WERI-Rb-1 (cell line): ENCODE measurements at regions not wholly inside any gene's neighbourhood (a gene's known extent, or its start where the extent isn't known, plus 50 kb on each side); places are given as distances from the start of the nearest gene placed in this dataset.

Experiments
- DNase-seq: peaks from one replicate; pipeline ENCODE4 v3.0.0-alpha.2; 2020
- H3K27ac ChIP-seq: fragments of 250-450 bp; sonication (Bioruptor Pico); 2 replicates; pipeline ENCODE4 v1.5.1; 2020; ENCODE audit warnings: mild to moderate bottlenecking, moderate library complexity
- H3K27me3 ChIP-seq: fragments of 250-450 bp; sonication (Bioruptor Pico); 2 replicates; pipeline ENCODE4 v1.5.1; 2021; ENCODE audit warnings: mild to moderate bottlenecking, low read depth, moderate library complexity; ENCODE audit not compliant: insufficient read depth, severe bottlenecking
- H3K36me3 ChIP-seq: fragments of 250-450 bp; sonication (Bioruptor Pico); 2 replicates; pipeline ENCODE4 v1.5.1; 2020; ENCODE audit warnings: mild to moderate bottlenecking, moderate library complexity
- H3K4me3 ChIP-seq: 2 replicates; pipeline ENCODE4 v1.5.1; 2011; ENCODE audit warnings: low read depth, mild to moderate bottlenecking, control low read depth, low read length
- H3K9me3 ChIP-seq: fragments of 250-450 bp; sonication (Bioruptor Pico); 2 replicates; pipeline ENCODE4 v1.5.1; 2021; ENCODE audit warnings: mild to moderate bottlenecking, moderate library complexity; ENCODE audit not compliant: severe bottlenecking
- CTCF ChIP-seq: IDR thresholded peaks from 2 replicates; pipeline ENCODE4 v1.5.1; 2011; ENCODE audit warnings: low read depth, mild to moderate bottlenecking, control low read depth, inconsistent platforms, low read length

- DNase-seq = peak; percentile 78
- H3K4me3 ChIP-seq = no peak overlapping the region
Observed at GRCh38 chr4:23368081-23368697, 521.7 kb downstream of the PPARGC1A start.

GRCh38 chr4:23366557-23366906 is 523.3 kb downstream of the PPARGC1A start:
- H3K27ac ChIP-seq = no peak overlapping the region
- no peaks in the 10 kb centered on the region for H3K9me3 ChIP-seq
- no peak overlapping the region for H3K4me3 ChIP-seq
- DNase-seq = no peak
- no peaks in the 10 kb centered on the region for H3K36me3 ChIP-seq
- H3K27me3 ChIP-seq = no peaks in the 10 kb centered on the region
- TF ChIP-seq CTCF = no peak

More at GRCh38 chr4:23368081-23368697, 521.7 kb downstream of the PPARGC1A start:
- Histone ChIP-seq H3K27ac (no peak overlapping the region), H3K36me3 (no peaks in the 10 kb centered on the region), H3K27me3 (no peaks in the 10 kb centered on the region), H3K9me3 (no peaks in the 10 kb centered on the region)
- peak; percentile 82 for TF ChIP-seq CTCF

- no peak for TF ChIP-seq CTCF
- Histone ChIP-seq H3K4me3 (no peak overlapping the region), H3K9me3 (no peaks in the 10 kb centered on the region), H3K36me3 (no peaks in the 10 kb centered on the region), H3K27me3 (no peaks in the 10 kb centered on the region), H3K27ac (no peak overlapping the region)
- no peak for DNase-seq
Observed at GRCh38 chr4:23365871-23366556, 523.8 kb downstream of the PPARGC1A start.

- no peaks in the 10 kb centered on the region for H3K9me3 ChIP-seq
- H3K4me3 ChIP-seq = no peak overlapping the region
- DNase-seq = no peak
- H3K36me3 ChIP-seq = no peaks in the 10 kb centered on the region
- no peak for TF ChIP-seq CTCF
- H3K27me3 ChIP-seq = no peaks in the 10 kb centered on the region
- H3K27ac ChIP-seq = no peak overlapping the region
Observed at GRCh38 chr4:23365086-23365485, 524.8 kb downstream of the PPARGC1A start.

- no peaks in the 10 kb centered on the region for H3K9me3 ChIP-seq
- no peak overlapping the region for H3K27ac ChIP-seq
- no peak overlapping the region for H3K4me3 ChIP-seq
- TF ChIP-seq CTCF = no peak
- no peaks in the 10 kb centered on the region for H3K27me3 ChIP-seq
- DNase-seq = no peak
- H3K36me3 ChIP-seq = no peaks in the 10 kb centered on the region
Observed at GRCh38 chr4:23364167-23364566, 525.7 kb downstream of the PPARGC1A start.

- Histone ChIP-seq H3K4me3 (no peak overlapping the region), H3K9me3 (no peaks in the 10 kb centered on the region), H3K36me3 (no peaks in the 10 kb centered on the region), H3K27me3 (no peaks in the 10 kb centered on the region), H3K27ac (no peak overlapping the region)
- TF ChIP-seq CTCF = no peak
- no peak for DNase-seq
Observed at GRCh38 chr4:23361453-23361852, 528.4 kb downstream of the PPARGC1A start.
